ENCODE measurements at regions not wholly inside any gene's neighbourhood (a gene's known extent, or its start where the extent isn't known, plus 50 kb on each side); places are given as distances from the start of the nearest gene placed in this dataset.
"Not testable (repeated sequence)": the region's sequence is repeated elsewhere in the genome, so short reads cannot be mapped to it uniquely, and the experiment has no call there.

GRCh38 chrX:52585892-52586291 is 68.8 kb downstream of the SSX7 start:
- no peak for DNase-seq

GRCh38 chrX:52577464-52578173 is 60.8 kb upstream of the XAGE1B start:
- no peak for DNase-seq

GRCh38 chrX:52576946-52577345 is 60.1 kb upstream of the XAGE1B start:
- DNase-seq: no peak

- DNase-seq: no peak
These were observed 59.6 kb upstream of the XAGE1B start for GRCh38 chrX:52576474-52576873.

- DNase-seq: peak; percentile 60
These were observed 57.8 kb upstream of the XAGE1B start for GRCh38 chrX:52574416-52575275.

GRCh38 chrX:52568146-52568545 is 51.3 kb upstream of the XAGE1B start:
- not testable (repeated sequence) for DNase-seq

All from fibroblast of skin of right biceps (primary cell).